Erythroblast (primary cell): ENCODE measurements at regions not wholly inside any gene's neighbourhood (a gene's known extent, or its start where the extent isn't known, plus 50 kb on each side); places are given as distances from the start of the nearest gene placed in this dataset.

Experiments used
- GATA1 ChIP-seq: IDR thresholded peaks from 2 replicates; pipeline ENCODE4 v1.6.1; 2011; ENCODE audit warnings: low read depth, mild to moderate bottlenecking, control low read depth, low read length, moderate library complexity
- POLR2A ChIP-seq: IDR thresholded peaks from 2 replicates; pipeline ENCODE4 v1.6.1; 2011; ENCODE audit warnings: mild to moderate bottlenecking, low read length

- no peak for TF ChIP-seq POLR2A
- no peak for TF ChIP-seq GATA1
Observed at GRCh38 chrX:109856974-109857373, 123.9 kb upstream of the ACSL4 start.
